Activated CD4-positive, alpha-beta T cell treated with anti-CD3 and anti-CD28 coated beads for 24 hours (primary cell): ENCODE measurements at regions not wholly inside any gene's neighbourhood (a gene's known extent, or its start where the extent isn't known, plus 50 kb on each side); places are given as distances from the start of the nearest gene placed in this dataset.

Source experiments
- DNase-seq, 2 donors: peaks; one replicate each; pipeline ENCODE4 v3.0.0-alpha.2; 2020; ENCODE audit warnings: low read depth in 2 of 2

GRCh38 chr14:51307551-51307950 lies 67.5 kb downstream of the TMX1 start:
- no peak for DNase-seq

- DNase-seq = no peak
These were observed 68.8 kb downstream of the TMX1 start for GRCh38 chr14:51308866-51309265.

- DNase-seq = no peak
These were observed 70.5 kb downstream of the TMX1 start for GRCh38 chr14:51310505-51310944.

- no peak for DNase-seq
These were observed 74.4 kb downstream of the TMX1 start for GRCh38 chr14:51314321-51315015.

- DNase-seq = no peak
These were observed 77.3 kb downstream of the TMX1 start for GRCh38 chr14:51317373-51317772.

GRCh38 chr14:51318813-51319597 lies 79.0 kb downstream of the TMX1 start:
- no peak for DNase-seq

GRCh38 chr14:51321036-51321435 lies 81.0 kb downstream of the TMX1 start:
- no peak for DNase-seq

GRCh38 chr14:51323492-51323891 lies 83.4 kb downstream of the TMX1 start:
- DNase-seq = no peak

- no peak for DNase-seq
These were observed 87.3 kb downstream of the TMX1 start for GRCh38 chr14:51327376-51327775.

GRCh38 chr14:51328064-51328771 lies 88.2 kb downstream of the TMX1 start:
- peak in 1 of 2 donors; percentile 22 for DNase-seq

GRCh38 chr14:51328772-51329353 lies 88.8 kb downstream of the TMX1 start:
- DNase-seq = no peak

- DNase-seq = no peak
These were observed 91.7 kb downstream of the TMX1 start for GRCh38 chr14:51331486-51332367.

GRCh38 chr14:51333299-51333698 lies 93.3 kb downstream of the TMX1 start:
- DNase-seq = no peak

GRCh38 chr14:51333901-51334521 lies 94.0 kb downstream of the TMX1 start:
- DNase-seq = no peak

GRCh38 chr14:51334566-51334965 lies 94.5 kb downstream of the TMX1 start:
- no peak for DNase-seq

GRCh38 chr14:51335531-51335930 lies 95.5 kb downstream of the TMX1 start:
- DNase-seq = no peak

- DNase-seq = no peak
These were observed 96.1 kb downstream of the TMX1 start for GRCh38 chr14:51335961-51336723.

- no peak for DNase-seq
These were observed 96.7 kb downstream of the TMX1 start for GRCh38 chr14:51336734-51337133.

GRCh38 chr14:51337520-51337919 lies 97.5 kb downstream of the TMX1 start:
- DNase-seq = no peak

GRCh38 chr14:51341338-51341737 lies 101.3 kb downstream of the TMX1 start:
- DNase-seq = no peak
